ENCODE measurements at regions not wholly inside any gene's neighbourhood (a gene's known extent, or its start where the extent isn't known, plus 50 kb on each side); places are given as distances from the start of the nearest gene placed in this dataset.

DNA sequence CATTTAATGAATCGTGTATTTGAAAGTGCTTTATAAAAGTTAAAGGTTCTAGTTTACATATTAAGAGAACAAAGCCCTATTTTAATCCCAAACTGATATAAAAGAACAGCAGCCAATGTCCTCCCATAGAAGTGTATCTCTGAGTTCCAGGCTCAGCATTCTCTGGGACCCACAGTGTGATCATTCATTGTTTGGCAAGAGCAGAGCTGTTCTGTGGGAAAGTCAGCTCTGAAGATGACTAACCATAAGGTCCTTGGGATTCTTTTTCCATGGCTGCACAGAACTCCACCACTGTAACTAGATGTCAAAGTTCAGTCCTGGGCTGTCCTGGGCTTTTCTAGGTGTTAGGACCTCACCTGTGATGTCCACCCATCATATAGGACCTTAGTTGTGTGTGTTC is 157.0 kb upstream of the TLL1 start (continued):
- TF ChIP-seq, protein P1, sequence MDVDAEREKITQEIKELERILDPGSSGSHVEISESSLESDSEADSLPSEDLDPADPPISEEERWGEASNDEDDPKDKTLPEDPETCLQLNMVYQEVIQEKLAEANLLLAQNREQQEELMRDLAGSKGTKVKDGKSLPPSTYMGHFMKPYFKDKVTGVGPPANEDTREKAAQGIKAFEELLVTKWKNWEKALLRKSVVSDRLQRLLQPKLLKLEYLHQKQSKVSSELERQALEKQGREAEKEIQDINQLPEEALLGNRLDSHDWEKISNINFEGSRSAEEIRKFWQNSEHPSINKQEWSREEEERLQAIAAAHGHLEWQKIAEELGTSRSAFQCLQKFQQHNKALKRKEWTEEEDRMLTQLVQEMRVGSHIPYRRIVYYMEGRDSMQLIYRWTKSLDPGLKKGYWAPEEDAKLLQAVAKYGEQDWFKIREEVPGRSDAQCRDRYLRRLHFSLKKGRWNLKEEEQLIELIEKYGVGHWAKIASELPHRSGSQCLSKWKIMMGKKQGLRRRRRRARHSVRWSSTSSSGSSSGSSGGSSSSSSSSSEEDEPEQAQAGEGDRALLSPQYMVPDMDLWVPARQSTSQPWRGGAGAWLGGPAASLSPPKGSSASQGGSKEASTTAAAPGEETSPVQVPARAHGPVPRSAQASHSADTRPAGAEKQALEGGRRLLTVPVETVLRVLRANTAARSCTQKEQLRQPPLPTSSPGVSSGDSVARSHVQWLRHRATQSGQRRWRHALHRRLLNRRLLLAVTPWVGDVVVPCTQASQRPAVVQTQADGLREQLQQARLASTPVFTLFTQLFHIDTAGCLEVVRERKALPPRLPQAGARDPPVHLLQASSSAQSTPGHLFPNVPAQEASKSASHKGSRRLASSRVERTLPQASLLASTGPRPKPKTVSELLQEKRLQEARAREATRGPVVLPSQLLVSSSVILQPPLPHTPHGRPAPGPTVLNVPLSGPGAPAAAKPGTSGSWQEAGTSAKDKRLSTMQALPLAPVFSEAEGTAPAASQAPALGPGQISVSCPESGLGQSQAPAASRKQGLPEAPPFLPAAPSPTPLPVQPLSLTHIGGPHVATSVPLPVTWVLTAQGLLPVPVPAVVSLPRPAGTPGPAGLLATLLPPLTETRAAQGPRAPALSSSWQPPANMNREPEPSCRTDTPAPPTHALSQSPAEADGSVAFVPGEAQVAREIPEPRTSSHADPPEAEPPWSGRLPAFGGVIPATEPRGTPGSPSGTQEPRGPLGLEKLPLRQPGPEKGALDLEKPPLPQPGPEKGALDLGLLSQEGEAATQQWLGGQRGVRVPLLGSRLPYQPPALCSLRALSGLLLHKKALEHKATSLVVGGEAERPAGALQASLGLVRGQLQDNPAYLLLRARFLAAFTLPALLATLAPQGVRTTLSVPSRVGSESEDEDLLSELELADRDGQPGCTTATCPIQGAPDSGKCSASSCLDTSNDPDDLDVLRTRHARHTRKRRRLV (CRISPR knock-in tag; IDR thresholded peaks at IDR 0.05), result no peak
- TF ChIP-seq TOE1 (CRISPR knock-in tag; IDR thresholded peaks at IDR 0.05), result no peak
- no peak for TF ChIP-seq ARNT (IDR thresholded peaks at IDR 0.05)

DNA sequence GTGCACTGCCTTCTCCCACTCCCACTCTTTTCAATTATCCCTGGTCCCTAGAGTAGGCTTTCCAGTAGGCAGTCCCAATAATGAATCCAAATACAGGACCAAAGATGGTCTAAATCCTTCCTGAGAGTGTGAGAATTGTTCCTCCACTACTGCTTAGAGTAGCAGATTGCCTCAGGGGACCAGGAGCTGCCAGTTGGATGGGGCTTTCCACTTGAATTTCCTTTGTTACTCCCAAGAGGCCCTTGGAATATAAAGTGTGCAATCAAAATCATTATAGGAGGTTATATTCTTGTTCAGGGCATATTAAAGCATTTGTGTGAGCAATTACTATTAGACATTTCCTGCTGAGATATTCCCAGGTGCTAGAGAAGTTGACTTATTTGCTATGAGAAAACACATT is 156.6 kb upstream of the TLL1 start:
- no peak overlapping the region for H3K4me2 ChIP-seq (ENCODE audit: low read depth, low read length)
- CTCF ChIA-PET (ENCODE audit: low intra/inter-chr PET ratio, low total read pairs), result no interaction called here
- no peak for TF ChIP-seq ZSCAN30 (CRISPR knock-in tag; IDR thresholded peaks at IDR 0.05)
- TF ChIP-seq HNRNPUL1 (IDR thresholded peaks at IDR 0.05; ENCODE audit: low read depth, low read length), result no peak
- no peak for TF ChIP-seq FOXC1 (CRISPR knock-in tag; IDR thresholded peaks at IDR 0.05; ENCODE audit: borderline replicate concordance)
- no peak for TF ChIP-seq ZNF605 (CRISPR knock-in tag; IDR thresholded peaks at IDR 0.05)
- TF ChIP-seq ZNF672 (CRISPR knock-in tag; IDR thresholded peaks at IDR 0.05), result no peak
- no peak for TF ChIP-seq ZNF382 (CRISPR knock-in tag; IDR thresholded peaks at IDR 0.05; ENCODE audit: borderline replicate concordance)
- no peak for TF ChIP-seq PHB2 (IDR thresholded peaks at IDR 0.05; ENCODE audit: partially characterized antibody)
- TF ChIP-seq, protein P2, sequence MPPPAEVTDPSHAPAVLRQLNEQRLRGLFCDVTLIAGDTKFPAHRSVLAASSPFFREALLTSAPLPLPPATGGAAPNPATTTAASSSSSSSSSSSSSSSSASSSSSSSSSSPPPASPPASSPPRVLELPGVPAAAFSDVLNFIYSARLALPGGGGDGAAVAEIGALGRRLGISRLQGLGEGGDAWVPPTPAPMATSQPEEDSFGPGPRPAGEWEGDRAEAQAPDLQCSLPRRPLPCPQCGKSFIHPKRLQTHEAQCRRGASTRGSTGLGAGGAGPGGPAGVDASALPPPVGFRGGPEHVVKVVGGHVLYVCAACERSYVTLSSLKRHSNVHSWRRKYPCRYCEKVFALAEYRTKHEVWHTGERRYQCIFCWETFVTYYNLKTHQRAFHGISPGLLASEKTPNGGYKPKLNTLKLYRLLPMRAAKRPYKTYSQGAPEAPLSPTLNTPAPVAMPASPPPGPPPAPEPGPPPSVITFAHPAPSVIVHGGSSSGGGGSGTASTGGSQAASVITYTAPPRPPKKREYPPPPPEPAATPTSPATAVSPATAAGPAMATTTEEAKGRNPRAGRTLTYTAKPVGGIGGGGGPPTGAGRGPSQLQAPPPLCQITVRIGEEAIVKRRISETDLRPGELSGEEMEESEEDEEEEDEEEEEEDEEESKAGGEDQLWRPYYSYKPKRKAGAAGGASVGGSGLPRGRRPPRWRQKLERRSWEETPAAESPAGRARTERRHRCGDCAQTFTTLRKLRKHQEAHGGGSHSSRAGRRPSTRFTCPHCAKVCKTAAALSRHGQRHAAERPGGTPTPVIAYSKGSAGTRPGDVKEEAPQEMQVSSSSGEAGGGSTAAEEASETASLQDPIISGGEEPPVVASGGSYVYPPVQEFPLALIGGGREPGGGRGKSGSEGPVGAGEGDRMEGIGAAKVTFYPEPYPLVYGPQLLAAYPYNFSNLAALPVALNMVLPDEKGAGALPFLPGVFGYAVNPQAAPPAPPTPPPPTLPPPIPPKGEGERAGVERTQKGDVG (CRISPR knock-in tag; IDR thresholded peaks at IDR 0.05; ENCODE audit: borderline replicate concordance), result no peak
- TF ChIP-seq DNMT1 (CRISPR knock-in tag; IDR thresholded peaks at IDR 0.05), result no peak
- TF ChIP-seq, protein P3, sequence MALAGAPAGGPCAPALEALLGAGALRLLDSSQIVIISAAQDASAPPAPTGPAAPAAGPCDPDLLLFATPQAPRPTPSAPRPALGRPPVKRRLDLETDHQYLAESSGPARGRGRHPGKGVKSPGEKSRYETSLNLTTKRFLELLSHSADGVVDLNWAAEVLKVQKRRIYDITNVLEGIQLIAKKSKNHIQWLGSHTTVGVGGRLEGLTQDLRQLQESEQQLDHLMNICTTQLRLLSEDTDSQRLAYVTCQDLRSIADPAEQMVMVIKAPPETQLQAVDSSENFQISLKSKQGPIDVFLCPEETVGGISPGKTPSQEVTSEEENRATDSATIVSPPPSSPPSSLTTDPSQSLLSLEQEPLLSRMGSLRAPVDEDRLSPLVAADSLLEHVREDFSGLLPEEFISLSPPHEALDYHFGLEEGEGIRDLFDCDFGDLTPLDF (CRISPR knock-in tag; IDR thresholded peaks at IDR 0.05), result no peak
- TF ChIP-seq, protein P4, sequence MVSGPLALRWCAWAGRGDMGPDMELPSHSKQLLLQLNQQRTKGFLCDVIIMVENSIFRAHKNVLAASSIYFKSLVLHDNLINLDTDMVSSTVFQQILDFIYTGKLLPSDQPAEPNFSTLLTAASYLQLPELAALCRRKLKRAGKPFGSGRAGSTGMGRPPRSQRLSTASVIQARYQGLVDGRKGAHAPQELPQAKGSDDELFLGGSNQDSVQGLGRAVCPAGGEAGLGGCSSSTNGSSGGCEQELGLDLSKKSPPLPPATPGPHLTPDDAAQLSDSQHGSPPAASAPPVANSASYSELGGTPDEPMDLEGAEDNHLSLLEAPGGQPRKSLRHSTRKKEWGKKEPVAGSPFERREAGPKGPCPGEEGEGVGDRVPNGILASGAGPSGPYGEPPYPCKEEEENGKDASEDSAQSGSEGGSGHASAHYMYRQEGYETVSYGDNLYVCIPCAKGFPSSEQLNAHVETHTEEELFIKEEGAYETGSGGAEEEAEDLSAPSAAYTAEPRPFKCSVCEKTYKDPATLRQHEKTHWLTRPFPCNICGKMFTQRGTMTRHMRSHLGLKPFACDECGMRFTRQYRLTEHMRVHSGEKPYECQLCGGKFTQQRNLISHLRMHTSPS (CRISPR knock-in tag; IDR thresholded peaks at IDR 0.05; ENCODE audit: low read depth), result no peak

More for the DNA sequence above, 156.6 kb upstream of the TLL1 start:
- Histone ChIP-seq H3K79me2 (ENCODE audit: insufficient read depth, low read length) (no peaks in the 10 kb centered on the region), H3K27me3 (ENCODE audit: control insufficient read depth in 1 of 2, insufficient read depth in 2 of 2, low read length in 2 of 2) (no peaks in the 10 kb centered on the region), H3K27ac (ENCODE audit: extremely low read length, insufficient read depth, low read length) (no peak overlapping the region), H2AFZ (ENCODE audit: low read length) (no peak overlapping the region), H4K20me1 (ENCODE audit: insufficient read depth, low read length) (no peaks in the 10 kb centered on the region), H3K4me3 (replicated peaks in 1 of 3; ENCODE audit: insufficient read depth in 1 of 3, low read depth in 2 of 3, low read length in 3 of 3) (no peak overlapping the region), H3K9me3 (ENCODE audit: low read length) (no peaks in the 10 kb centered on the region), H3K4me1 (ENCODE audit: insufficient read depth, low read length) (no peaks in the 10 kb centered on the region), H3K36me3 (replicated peaks in 1 of 2; ENCODE audit: control insufficient read depth in 1 of 2, insufficient read depth in 2 of 2, low read length in 2 of 2) (no peaks in the 10 kb centered on the region), H3K9ac (ENCODE audit: insufficient read depth, low read depth, low read length) (no peak overlapping the region)
- DNase-seq (ENCODE audit: low spot score) (no peak), ATAC-seq (no peak), FAIRE-seq (no peak)
- in situ Hi-C loops (cut with HindIII; ENCODE audit: extremely low pct_ligation_motif_present, low pct_unique_long_range_greater_than_20kb) (no loop called here), intact Hi-C loops (cut with micrococcal nuclease; ENCODE audit: unreplicated experiment) (no loop called here)
- BruUV-seq (replicated peaks), result no TSS peak
- POLR2A ChIA-PET, result no interaction called here
